NCI-H748 treated with DMSO at 0.1 percent for 48 hours (cell line): ENCODE measurements at regions not wholly inside any gene's neighbourhood (a gene's known extent, or its start where the extent isn't known, plus 50 kb on each side); places are given as distances from the start of the nearest gene placed in this dataset.
"Not testable (repeated sequence)": the region's sequence is repeated elsewhere in the genome, so short reads cannot be mapped to it uniquely, and the experiment has no call there.

ENCODE experiments used
- DNase-seq: peaks from one replicate; lab custom pipeline; 2025; lab: John Stamatoyannopoulos, UW

DNA sequence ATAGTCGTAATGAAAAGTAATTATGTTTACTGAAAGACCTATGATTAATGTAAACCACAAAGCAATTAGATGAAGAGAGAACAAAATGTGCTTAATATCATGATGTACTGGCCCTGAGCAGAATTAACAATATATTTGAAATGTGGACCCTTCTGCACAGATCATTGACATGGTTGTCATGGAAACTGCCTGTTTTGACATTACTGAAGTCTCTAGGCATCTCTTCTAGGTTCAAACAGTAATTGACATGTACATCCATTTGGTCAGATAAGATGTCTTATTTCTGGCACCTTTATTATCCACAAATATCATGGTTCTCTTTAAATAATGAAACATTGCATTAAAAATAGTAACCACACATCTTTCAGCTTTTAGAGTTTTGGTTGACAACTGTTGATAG, 251.7 kb upstream of the GNPDA2 start:
- DNase-seq = no peak

DNA sequence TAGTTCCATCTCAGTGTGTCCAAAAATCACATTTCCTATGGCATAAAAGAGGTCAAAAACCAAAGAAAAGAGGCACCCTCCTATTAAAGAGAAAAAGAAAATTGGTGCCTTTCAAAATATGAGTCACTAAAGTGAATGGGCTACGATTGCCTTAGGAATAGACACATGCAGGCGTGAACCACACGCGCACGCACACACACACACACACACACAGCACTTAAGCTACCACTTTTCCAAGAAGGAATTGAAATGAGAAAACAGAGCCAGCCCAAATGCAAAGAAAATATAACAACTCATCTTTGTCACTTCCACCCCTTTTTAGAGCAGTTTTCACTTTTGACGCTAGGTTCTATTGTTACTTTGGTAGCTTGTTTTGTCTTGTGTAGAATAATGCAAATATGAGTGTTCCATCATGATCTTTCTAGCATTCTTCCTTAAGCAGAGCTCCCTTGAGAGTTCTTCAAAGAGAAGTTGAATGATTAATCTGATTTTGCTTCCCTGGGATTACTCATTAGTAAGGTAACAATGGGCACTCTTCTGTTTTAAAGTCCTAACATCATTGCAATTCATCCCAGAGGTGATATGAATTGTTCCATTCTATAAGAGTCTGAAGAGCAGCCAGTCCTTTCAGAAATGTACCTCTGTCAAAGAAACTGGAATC, 239.2 kb upstream of the GNPDA2 start:
- DNase-seq = no peak

DNA sequence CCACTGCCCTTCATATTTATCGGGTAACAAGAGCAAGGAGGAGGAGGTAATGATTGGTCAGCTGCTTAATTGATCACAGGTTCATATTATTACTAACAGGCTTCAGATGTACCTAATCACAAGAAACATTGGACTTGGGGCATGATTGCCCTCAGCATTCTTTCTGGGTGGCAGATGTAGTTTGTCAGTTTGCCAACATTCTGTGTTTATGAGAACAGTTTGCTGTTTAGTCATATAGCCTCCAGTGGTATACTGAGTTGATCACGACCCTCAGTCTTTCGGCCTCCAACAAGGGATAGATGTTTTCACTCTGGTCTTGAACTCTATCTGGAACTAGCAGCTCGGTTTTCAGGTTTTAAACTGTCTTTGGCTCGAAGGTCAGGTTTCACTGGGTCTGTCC, 237.7 kb upstream of the GNPDA2 start:
- not testable (repeated sequence) for DNase-seq

DNA sequence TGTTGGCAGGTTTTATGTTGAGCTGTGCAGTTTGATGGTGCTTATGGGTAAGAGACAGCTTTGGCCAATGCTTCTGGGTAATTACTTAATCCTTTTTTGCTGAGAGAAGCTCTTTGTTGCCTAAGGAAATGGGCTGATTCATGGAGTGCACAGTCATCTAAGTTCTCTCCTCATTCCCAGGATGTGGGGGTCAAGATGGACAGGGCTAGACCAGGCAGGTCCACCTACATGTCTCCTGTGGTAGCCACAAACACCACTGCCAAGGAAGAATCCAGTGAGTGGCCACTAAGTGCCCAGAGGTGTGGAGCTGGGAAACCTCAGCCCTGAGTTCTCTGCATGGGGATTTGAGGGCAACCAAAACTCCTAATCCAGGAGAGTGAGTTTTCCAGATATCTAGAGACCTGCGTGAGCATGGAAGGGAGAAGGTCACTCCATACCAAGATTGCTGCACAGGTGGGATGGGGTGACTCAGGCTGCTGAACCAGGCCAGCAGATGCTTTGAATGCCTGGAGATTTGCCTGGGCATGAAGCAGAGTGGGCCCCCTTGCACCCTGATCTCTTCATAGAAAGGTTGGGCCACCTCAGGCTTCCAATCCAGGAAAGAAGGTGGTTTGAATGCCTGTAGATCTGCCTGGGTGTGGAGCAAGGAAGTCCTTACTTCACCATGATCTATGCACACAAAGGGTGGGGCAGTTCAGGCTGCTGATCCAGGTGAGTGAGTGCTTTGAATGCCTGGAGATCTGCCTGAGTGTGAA, 234.8 kb upstream of the GNPDA2 start:
- no peak for DNase-seq

DNA sequence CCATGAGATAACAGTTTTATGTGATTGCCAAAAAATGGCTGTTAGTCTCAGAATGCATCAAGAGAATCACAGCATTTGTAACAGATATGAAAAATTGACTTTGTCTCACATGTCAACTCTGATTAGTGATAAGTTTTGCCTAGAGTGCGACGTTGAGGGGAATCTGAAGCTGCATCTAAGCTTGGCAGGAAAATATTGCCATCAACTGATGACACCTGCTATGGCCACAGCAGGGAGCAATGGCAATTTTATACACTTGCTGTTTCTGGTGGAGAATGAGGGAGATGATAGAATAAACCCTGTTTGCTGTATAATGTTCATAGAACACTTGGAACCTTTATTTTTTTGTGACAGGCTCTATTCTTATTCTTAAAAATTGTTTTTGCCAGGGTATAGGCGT, 205.4 kb upstream of the GNPDA2 start:
- DNase-seq = no peak

DNA sequence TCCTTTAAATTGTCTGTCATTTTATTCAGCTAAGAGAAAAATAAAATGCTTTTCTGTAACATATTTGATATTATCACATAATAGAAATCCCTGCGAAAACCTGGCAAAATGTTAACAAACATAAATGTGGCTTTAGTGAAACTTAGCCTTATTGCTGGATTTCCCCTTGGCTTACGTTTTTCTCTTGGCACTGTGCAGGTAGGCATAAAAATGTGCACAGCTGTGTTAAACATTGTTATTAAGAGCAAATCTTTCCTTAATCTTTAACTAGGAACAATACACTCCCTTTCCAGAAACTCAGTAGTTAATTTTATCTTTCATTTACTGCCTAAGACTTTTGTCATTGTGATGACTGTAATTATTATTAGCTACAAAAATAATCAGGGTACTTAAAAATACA, 202.4 kb upstream of the GNPDA2 start:
- no peak for DNase-seq

DNA sequence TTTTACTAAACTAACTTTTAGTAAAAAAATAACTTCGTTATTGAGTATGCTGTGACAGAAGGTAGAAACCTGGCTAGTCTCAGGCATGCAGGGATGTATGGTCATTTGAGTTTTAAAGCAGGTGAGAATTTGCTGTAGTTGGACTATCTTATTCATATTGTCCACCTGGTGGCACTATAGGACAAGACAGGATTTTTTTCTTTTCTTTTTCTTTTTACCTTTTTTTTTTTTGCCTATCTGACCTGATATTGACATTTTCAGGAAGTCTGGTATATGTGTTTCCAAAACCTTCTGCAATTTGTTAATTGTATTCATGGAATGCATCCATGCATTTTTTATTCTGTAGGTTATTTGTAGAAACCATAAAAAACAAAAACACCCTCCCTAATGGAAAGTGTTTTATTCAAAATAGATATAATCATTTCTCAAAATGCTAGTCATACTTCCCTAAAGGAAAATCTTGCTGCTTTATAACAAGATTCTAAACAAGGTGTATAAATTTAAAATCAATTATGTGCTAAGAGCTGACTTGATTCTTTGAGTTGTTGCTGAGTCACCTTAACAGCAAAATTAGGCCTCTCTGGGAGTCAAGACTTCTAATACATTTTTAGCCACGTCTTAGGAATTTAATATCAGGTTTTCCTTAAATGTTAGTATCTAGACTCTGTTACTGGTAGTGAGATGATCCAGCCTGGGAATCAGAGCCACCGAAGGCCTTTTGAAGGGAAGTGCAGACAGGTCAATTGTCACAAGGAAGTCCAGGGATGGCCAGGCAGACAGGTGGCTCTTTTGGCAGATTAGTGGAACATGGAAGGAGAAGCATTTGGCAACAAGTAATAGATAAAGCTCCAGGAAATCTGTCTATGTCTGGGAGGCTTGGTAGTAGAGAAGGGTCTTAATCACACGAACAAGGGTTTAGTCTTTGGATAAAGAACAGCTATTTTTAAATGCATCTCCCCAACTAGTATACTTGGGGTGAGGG, 201.3 kb upstream of the GNPDA2 start:
- DNase-seq = no peak

DNA sequence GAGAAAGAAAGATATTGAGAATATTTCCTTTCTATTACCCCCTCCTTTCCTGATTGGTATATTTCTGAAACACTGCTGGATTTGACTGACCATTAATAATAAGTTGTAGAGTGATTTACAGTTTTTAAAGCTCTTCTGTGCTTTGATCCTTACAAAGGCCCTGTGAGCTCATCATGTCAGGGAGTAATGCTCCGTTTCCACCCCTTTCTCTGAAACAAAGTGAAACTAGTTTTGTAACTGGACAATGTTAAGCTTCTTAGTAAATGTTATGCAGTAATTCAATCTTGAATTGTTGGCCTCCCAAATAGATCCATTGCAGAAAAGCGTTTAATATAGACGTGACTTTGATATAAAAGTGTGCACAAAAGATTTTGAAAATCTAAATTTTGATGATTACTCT, 190.1 kb upstream of the GNPDA2 start:
- DNase-seq = peak; percentile 1

DNA sequence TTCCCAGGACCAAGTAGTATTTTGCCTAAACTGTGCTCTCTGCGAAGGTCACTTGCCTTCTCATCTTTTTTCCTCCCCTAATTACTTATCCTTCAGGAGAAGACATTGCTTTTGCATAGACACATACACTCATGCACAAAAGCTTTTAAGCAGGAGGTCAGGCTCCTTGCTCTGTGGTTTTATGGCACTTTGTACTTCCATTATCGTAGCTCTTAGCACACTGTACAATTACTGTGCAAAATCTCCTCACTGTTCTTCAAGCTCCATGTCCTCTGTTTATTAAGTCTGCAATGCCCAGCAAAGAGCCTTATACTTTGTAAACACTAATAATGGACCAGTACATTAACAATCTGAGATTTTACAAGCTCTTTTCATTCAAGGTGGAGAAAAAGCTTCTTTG, 188.4 kb upstream of the GNPDA2 start:
- no peak for DNase-seq

DNA sequence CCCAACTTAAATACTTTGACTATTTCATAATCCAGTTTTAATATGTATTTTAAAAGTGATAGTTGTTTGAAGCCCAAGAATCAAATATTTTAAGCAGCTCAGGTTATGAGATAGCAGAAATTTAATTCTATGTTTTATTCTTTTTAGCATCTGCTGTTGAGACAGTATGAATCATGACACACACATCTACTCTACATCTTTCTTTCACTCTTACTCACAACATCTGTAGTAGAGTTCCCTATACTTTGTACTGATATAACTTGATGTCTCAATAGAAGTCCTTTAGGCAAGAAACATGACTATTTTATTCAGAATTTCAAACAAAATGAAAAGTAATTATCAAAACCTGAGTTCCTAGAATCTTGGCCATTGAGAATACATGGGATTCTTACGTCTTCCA, 187.9 kb upstream of the GNPDA2 start:
- DNase-seq = no peak

DNA sequence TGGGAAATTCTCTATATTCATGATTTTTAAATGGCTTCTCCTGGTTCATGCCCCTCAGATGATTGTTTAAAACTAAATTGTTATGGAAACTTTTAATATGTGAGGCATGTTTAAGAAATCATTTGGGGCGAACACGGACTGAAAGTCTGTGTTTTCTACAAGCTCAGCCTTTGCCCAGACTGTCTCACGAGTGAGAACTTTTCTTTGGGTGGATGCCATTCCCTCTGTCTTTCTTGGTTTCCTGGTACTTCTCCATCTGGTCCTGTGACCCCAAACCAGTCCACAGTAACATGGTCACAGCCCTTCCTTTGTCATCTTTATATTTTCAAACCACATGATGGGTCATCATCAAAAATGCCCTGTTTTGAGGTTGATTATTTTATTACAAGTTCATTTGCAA, 186.6 kb upstream of the GNPDA2 start:
- DNase-seq = no peak

DNA sequence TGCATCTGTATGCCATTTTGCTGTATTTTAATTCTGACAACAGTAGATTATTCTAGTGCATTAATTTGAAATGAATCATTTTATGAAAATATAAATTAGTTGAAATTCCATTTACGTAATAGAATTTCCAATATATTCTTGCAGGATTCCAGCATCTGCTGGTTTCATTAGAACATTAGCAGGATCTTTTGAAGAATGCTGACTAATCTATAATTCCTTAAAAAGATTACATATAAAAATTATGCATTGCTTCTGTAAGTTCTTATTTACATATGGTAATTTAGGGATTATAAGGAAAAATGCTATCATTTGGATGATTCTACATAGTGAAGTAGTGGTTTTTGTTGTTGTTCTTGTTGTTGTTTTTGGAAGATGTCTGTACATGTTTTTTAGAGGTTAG, 182.2 kb upstream of the GNPDA2 start:
- DNase-seq = no peak

DNA sequence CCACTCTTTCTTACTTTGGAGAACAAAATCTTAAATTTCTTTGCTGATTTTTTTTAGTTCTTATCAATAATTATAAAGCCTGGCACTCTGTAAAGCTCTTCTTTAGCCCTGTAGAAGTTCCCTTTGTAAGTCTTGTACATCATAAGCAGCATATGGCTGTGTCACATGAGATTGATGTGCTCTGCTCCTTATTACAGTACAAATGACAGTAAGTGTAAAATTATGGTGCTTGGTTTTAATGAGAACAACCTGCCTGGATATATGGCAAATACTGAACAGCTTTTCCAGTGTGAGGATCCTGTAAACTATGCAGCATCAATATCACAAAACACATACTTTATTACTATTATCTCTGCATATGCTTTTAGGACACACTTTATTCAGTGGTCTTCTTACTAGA, 145.9 kb upstream of the GNPDA2 start:
- no peak for DNase-seq

DNA sequence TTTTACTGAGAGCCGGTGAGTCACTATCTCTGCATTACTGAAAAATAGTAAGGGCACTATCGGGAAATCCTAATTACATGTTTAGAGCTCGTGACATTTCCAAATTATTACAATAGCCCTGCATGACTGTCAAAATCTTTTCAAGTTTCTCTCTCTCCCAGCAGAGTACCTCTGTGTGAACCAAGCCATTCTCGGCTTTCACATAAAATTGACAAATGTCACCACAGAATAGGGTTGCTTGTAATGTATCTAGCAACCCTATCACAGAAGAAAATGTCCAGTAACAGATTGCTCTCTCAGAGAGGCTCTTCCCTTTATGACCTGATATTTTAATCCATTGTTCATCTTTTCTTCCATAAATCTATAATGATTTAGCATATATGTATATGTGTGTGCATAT, 144.8 kb upstream of the GNPDA2 start:
- DNase-seq = no peak

DNA sequence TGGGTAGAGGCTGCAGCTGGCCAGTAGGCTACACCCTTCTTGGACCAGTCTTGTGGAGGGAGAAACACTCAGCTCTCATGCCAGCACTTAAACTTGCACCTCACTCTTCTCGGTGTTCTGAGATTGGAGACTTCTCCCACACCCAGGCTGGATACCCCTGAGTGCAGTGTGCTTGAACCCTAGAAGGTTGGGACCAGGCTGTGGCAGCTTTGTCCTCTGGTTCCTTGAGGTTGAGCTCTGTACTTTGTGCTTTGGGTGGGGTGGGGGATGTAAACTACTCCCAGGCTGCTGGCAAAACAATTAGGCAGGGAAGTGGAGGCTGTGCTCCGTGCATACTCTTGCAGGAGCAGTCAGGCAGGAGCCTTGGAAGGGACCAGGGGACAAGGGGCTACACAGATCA, 143.6 kb upstream of the GNPDA2 start:
- DNase-seq = no peak

DNA sequence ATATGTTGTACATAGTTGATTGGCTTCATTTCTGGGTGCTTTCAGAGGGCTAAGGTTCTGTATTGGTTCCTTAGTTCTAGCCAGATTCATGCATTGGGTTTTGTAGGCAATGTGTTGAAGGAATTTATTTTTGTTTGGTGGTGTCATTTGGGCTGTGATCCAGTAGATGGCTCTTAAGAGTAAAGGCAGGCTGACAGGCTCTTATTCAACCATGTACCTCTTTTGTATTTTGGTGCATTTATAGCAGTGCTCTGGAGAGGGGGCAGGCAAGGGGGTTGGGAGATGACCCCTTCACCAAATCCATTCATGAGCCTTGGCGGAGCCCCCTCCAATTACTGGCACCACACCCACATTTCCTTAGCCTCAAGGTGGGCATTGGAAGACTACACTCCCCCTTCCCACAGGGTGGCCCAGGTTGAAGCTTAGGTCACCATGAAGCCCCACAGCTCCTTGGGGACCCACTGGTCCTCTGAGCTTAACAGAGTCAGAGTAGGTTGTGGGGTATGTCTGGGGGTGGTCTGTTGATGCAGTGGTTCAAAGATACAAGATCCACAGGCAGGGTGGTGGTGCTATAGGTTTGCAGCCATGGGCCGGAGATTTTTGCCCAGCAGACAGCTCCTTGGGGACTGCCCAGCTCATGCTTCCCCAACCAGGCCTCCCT, 143.0 kb upstream of the GNPDA2 start:
- no peak for DNase-seq

DNA sequence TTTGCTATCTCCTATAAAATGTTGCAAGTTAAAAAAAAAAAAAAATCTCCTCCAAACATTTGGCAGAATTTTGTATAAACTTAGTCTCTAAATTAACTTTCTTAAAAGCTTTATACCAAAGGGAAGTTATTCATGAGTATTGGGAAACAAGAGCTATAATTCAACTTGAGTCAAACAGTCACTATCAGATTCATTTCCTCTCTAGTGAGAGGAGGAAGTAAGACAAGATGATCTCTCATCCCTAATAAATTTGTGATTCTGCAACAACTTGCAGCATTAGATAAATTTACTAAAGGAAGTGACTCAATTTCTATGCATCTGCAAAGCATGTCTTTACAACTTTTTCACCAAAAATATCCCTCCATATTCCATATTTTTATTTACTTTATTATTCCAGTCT, 135.4 kb upstream of the GNPDA2 start:
- no peak for DNase-seq

DNA sequence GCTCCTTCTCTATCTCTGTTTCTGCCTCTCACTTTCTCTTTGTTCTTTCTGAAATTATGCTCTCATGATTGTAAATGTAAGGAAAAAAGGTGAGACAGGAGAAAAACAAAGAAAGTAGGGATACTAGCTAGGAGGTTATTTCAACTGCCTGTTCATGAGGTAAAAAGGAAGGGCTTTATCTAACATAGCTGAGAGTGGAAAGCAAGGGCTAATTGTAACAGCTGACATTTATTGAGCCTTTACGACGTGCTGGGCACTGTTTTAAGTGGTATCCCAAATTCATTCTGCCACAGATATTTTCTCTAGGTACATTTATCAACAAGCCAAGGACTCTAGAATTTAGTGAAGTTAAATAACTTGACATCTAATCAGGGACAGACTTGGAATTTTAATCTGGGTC, 133.1 kb upstream of the GNPDA2 start:
- no peak for DNase-seq

DNA sequence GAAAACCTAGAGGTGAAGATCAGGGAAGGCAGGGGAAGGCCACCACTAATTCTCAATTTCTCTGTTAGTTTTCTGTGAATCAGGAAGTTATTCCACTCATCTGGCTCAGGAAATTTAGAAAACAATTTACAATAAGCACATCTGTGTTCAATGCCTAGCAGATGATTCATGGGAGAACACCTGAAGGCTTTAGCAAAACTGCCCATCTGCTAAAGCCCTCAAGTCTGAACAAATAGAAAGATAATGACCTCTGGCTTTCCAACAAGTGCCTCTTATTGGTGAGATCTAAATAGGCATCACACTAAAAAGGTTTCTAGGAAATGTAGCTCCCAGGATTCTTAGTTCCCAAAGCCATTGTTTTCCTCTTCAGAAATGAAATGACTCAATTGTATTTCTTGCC, 122.1 kb upstream of the GNPDA2 start:
- no peak for DNase-seq

DNA sequence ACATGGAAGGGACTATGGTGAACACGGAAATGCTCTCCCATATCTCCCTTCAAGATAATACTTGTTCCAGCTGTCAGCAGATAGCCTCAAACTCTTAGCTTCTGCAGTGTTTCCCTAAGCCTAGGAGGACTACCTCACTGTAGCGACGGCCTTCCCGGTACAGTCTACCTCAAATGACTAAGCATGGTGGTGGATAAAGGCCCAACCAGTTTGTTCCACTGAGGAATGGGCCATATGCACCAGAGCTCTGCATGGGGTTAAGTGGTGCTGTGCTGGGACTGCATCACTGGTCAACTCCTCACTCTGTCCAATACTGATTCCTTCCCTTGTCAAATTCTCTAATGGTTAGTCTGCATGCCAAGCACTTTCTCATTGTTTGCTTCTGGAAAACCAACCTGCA, 119.6 kb upstream of the GNPDA2 start:
- no peak for DNase-seq

DNA sequence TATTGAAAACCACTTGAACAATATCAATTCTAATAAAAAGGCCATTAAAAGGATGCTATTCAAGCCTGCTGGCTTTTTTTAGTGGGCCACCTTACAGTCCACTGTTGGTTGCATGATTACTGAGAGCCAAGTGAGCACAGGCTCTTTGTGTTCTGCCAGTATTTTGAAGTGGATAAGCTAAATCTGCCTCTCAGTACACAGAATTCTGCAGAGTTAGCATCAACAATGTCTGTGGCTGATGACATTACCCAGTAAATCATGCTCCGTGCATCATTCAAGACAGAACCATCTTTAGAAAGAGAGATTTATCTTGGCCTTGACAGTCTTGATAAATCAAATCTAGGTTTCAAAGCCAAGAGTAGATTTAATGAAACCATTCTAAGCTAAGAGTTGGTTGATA, 119.0 kb upstream of the GNPDA2 start:
- DNase-seq = no peak

DNA sequence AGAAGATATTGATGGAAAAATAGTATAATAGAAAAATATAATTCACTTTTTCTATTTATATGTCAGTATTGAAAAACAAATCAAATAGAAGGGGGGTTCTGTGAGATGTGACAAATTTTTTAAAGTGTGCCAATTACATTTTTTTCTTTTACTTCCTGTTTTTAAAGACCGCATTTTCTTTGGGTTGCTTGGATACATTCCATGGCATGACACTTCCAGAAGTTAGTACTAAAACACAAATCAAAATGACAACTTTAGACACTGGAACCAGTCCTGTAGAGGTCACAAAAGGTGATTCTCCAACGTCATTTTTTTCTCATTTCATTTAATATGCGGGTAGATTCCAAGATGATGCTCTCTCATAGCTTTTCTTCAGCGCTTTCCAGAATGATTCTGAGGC, 116.2 kb upstream of the GNPDA2 start:
- no peak for DNase-seq
